ENCODE measurements at regions not wholly inside any gene's neighbourhood (a gene's known extent, or its start where the extent isn't known, plus 50 kb on each side); places are given as distances from the start of the nearest gene placed in this dataset.

- TF ChIP-seq CTCF (IDR thresholded peaks at IDR 0.05) (no peak), EP300 (IDR thresholded peaks at IDR 0.05; ENCODE audit: low read depth) (no peak), POLR2A (IDR thresholded peaks at IDR 0.05) (no peak)
Measured at GRCh38 chr3:78455166-78455565, 1312.6 kb downstream of the ROBO1 start.

Data from transverse colon (tissue), 3 donors.